A673 (cell line): ENCODE measurements at regions not wholly inside any gene's neighbourhood (a gene's known extent, or its start where the extent isn't known, plus 50 kb on each side); places are given as distances from the start of the nearest gene placed in this dataset.
"Not testable (repeated sequence)": the region's sequence is repeated elsewhere in the genome, so short reads cannot be mapped to it uniquely, and the experiment has no call there.

Experiments used
- CTCF ChIP-seq: fragments of 300-800, 200-600 bp; sonication (generic); conservative IDR thresholded peaks from 2 replicates; pipeline ENCODE4 v1.5.1; 2017; ENCODE audit warnings: low read depth, mild to moderate bottlenecking, antibody characterized with exemption, low read length, moderate library complexity, mixed read lengths
- EZH2 ChIP-seq: fragments of 200-600 bp; sonication (generic); IDR thresholded peaks from 2 replicates; pipeline ENCODE4 v1.6.1; 2017; ENCODE audit warnings: borderline replicate concordance, low read depth, mild to moderate bottlenecking, mixed read lengths, antibody characterized with exemption, low read length; ENCODE audit not compliant: poor library complexity, severe bottlenecking

DNA sequence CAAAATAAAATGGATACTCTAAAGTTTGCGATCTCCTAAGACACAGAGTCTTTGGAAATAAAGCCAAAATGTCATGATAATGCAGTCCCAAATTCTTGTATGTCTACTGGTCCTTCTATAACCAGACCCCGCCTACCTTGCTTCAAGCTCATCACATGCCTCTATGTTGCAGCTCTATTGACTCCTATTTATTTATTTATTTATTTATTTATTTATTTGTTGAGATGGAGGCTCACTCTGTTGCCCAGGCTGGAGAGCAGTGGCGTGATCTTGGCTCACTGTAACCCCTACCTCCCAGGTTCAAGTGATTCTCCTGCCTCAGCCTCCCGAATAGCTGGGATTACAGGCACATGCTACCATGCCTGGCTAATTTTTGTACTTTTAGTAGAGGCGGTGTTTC is 398.7 kb upstream of the SOX5 start:
- not testable (repeated sequence) for TF ChIP-seq CTCF, EZH2
